GM15510 (cell line): ENCODE measurements at regions not wholly inside any gene's neighbourhood (a gene's known extent, or its start where the extent isn't known, plus 50 kb on each side); places are given as distances from the start of the nearest gene placed in this dataset.

Source experiments
- POLR2A ChIP-seq: IDR thresholded peaks from 3 replicates; pipeline ENCODE4 v1.6.1; 2011; ENCODE audit warnings: borderline replicate concordance; ENCODE audit not compliant: insufficient read length; ENCODE audit errors: extremely low read depth

- TF ChIP-seq POLR2A: no peak
Measured at GRCh38 chr12:85657836-85658630, 178.2 kb downstream of the RASSF9 start.

GRCh38 chr12:85659754-85660530 lies 176.3 kb downstream of the RASSF9 start:
- no peak for TF ChIP-seq POLR2A

DNA sequence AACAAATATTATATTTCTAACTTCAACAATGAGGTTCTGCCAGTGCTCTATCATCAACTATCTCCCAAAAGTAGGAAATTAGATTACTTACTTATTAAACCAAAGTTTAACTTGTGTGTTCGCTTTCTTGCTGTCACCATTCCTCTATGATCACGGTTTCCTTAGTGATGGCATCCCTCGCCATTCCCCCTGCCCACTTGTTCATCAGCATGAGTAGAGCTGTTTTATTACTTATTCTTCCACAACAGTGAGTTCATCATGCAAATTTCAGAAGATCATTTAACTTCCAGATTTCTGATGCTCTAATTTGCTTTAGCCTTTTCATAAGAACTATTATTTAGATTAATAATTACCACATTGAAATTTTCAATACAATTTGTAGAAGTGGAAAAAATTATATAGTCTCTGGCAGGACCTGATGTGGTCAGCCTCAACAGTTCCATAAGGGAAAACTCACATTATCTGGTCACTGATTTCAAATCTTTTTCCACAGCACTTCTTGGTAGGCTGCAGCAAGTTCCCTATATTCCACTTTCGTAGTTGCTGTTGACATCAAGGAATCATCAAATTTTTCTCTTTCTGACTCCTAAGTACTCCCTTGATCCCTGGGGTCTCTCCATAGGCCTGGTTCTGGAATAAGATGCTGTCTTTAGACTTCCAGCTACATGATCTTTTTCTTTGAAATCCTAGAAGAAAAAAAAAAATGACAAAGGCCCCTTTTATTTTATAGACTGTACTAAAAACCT lies 174.6 kb downstream of the RASSF9 start:
- no peak for TF ChIP-seq POLR2A

DNA sequence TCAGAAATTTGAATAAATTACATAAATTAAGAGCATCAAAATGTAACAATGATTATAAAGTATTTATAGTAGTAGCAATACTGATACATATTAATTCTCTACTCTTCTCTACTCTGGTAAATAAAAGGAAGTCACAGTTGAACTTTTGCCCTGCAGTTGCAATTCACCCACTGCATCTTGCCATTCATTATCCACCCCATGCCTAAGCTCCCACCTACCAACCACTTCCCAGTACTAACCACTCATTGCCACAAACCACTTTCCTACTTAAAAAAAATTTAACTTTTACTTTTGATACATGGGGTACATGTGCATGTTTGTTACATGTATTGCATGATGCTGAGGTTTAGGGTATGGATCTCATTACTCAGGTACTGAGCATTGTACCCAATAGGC lies 174.0 kb downstream of the RASSF9 start:
- no peak for TF ChIP-seq POLR2A

DNA sequence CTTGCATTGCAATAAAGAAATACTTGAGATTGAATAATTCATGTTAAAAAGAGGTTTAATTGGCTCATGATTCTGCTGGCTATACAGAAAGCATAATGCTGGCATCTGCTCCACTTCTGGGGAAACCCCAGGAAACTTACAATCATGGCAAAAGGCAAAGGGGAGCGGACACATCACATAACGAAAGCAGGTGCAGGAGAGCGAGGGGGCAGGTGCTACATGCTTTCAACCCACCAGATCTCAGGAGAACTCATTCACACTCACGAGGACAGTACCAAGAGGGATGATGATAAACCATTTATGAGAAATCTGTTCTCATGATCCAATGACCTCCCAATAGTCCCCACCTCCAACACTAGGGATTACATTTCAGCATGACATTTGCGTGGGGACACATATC lies 172.6 kb downstream of the RASSF9 start:
- no peak for TF ChIP-seq POLR2A

DNA sequence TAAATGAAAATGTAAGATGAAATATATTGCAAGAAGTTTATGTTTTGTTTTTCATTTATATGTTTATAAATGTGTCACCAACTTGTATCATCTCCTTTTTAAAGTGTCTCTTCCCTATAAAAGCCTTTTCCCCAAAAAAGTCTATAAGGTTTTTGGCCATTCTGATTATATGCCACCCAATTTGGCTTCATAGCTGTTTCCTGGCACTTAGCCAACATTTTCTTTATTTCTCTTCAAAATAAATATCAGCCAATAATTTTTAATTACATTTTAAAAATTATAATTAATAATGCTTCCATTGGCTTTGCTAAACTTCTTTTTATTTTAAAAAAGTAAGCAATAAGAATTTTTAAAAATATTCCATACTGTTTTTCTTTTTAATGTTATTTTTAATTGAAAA lies 171.8 kb downstream of the RASSF9 start:
- TF ChIP-seq POLR2A: no peak

DNA sequence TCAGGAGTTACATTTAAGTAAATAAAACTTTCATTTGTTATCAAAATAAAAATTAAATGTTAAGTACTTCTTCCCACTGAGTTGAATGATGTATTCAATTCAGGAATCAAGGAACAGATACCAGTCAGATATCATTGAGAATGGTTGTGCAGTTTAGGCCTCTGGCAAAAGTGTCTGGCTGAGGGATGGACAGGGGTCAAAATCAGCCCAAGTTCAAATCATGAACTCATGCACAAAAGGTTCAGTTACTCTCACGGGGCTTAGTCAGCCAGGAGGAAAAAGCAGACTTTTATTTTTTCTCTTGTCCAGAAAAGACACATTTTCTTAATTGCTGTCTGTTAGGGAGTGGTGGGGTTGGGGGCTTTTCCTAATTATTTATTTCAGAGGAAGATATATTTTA lies 166.3 kb downstream of the RASSF9 start:
- TF ChIP-seq POLR2A: no peak

DNA sequence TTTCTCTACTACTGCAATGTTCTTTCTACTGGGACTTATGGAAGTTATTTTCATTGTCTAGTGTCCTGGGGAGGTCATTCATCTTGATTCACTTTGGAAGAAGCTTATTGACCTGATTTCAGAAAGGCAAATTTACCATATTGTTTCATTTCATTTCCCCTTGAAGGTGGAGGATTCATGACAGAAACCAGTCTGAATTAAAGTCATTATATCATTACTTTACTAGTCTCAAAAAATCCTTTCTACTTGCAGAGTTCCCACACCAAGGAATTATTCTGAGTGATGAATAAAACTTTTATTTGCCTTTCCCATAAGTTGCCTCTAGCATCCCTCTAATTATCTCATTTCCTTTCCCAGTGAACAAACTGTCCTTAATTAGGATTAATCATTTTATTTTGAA lies 163.8 kb downstream of the RASSF9 start:
- no peak for TF ChIP-seq POLR2A

- TF ChIP-seq POLR2A: no peak
Measured at GRCh38 chr12:85673921-85674420, 162.2 kb downstream of the RASSF9 start.

- no peak for TF ChIP-seq POLR2A
Measured at GRCh38 chr12:85676816-85677749, 159.1 kb downstream of the RASSF9 start.

DNA sequence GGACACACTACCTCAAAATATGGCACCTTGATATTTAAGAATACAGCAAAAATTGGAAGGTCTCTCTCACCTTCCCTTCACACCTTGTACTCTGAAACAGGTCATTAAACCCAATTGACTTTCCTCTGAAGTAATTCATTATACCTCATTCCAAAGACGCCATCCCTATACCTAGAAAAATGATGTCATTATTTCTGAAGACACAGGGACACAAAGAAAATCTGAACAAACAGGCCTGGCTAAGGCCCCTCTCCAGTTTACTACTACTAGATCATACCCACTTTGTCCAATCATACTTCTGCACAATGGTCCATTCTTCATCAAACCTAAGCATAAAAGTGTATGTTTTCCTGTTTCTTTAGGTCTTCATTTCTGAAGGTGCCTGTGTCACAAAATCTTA lies 156.9 kb downstream of the RASSF9 start:
- TF ChIP-seq POLR2A: no peak

DNA sequence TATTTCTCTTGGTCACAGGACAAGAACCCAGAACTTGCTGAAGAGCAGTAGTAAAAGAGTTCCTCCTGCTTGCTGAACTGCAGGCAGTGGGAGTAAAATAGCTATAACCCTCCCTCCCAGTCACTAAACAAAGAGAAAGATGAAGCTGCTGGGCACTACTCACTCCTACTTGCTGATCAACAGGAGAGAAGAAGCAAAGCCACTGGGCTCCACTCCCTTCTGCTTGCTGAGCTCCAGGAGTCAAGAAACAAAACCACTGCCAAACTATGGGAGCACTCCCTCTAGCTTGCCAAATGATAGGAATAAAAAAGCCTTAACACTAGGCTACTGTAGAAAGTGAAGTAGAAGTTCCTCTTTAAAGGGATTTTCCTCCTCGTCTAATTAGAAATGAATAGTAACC lies 155.3 kb downstream of the RASSF9 start:
- no peak for TF ChIP-seq POLR2A

GRCh38 chr12:85681333-85681732 lies 154.9 kb downstream of the RASSF9 start:
- TF ChIP-seq POLR2A: no peak

- TF ChIP-seq POLR2A: no peak
Measured at GRCh38 chr12:85683051-85683450, 153.2 kb downstream of the RASSF9 start.
